Gastrocnemius medialis (tissue), 4 donors: ENCODE measurements at regions not wholly inside any gene's neighbourhood (a gene's known extent, or its start where the extent isn't known, plus 50 kb on each side); places are given as distances from the start of the nearest gene placed in this dataset.

ENCODE experiments used
- CTCF ChIP-seq, 5 experiments: fragments of 450-650 bp in 3 of 5; fragments of 200-600 bp in 2 of 5; sonication (generic) in 2 of 5; IDR thresholded peaks in 4 of 5; conservative IDR thresholded peaks in 1 of 5; 1 replicate in 4 of 5; 2 replicates in 1 of 5; pipeline ENCODE4 v1.5.1; 2016 to 2019; ENCODE audit warnings: antibody characterized with exemption in 5 of 5, mild to moderate bottlenecking in 3 of 5, moderate library complexity in 3 of 5
- POLR2A ChIP-seq, 2 donors: fragments of 450-650 bp; IDR thresholded peaks; one replicate each; pipeline ENCODE4 v1.6.1; 2017; ENCODE audit warnings: antibody characterized with exemption in 2 of 2, mild to moderate bottlenecking in 2 of 2, moderate library complexity in 2 of 2

- TF ChIP-seq CTCF (IDR thresholded peaks at IDR 0.05 in 4 of 5, conservative IDR thresholded peaks at IDR 0.05 in 1 of 5) (no peak), POLR2A (IDR thresholded peaks at IDR 0.05) (no peak)
These were observed 2132.1 kb downstream of the NCAM2 start for GRCh38 chr21:23130308-23130707.
